Tibial artery (tissue), 4 donors: ENCODE measurements at regions not wholly inside any gene's neighbourhood (a gene's known extent, or its start where the extent isn't known, plus 50 kb on each side); places are given as distances from the start of the nearest gene placed in this dataset.

ENCODE experiments used
- DNase-seq, 2 donors: peaks; one replicate each; pipeline ENCODE4 v3.0.0-alpha.2; 2019
- H3K27ac ChIP-seq, 2 donors: fragments of 200-600 bp; sonication (generic) in 1 of 2; 1 replicate in 1 of 2; 2 replicates in 1 of 2; pipeline ENCODE4 v1.5.1; 2018 to 2019; ENCODE audit warnings: mild to moderate bottlenecking in 1 of 2
- H3K27me3 ChIP-seq, 2 donors: fragments of 200-600 bp; sonication (generic) in 1 of 2; one replicate each; pipeline versions ENCODE4 v1.5.1 to v1.6.0; 2016 to 2019
- H3K36me3 ChIP-seq, 3 donors: fragments of 200-600 bp; sonication (generic) in 2 of 3; one replicate each; pipeline ENCODE4 v1.5.1; 2016 to 2019; ENCODE audit warnings: mild to moderate bottlenecking in 2 of 3
- H3K4me1 ChIP-seq, 4 donors: fragments of 200-600 bp; sonication (generic) in 2 of 4; 1 replicate in 3 of 4; 2 replicates in 1 of 4; pipeline ENCODE4 v1.5.1; 2016 to 2019
- H3K4me3 ChIP-seq, 2 donors: fragments of 200-600 bp; sonication (generic) in 1 of 2; 1 replicate in 1 of 2; 2 replicates in 1 of 2; pipeline ENCODE4 v1.5.1; 2018 to 2019; ENCODE audit warnings: mild to moderate bottlenecking in 2 of 2
- H3K9me3 ChIP-seq, 3 donors: fragments of 200-600 bp; sonication (generic) in 1 of 3; one replicate each; pipeline ENCODE4 v1.5.1; 2016 to 2019
- CTCF ChIP-seq, 2 experiments: fragments of 200-600 bp in 1 of 2; fragments of 450-650 bp in 1 of 2; IDR thresholded peaks; one replicate each; pipeline ENCODE4 v1.5.1; 2017 to 2019; ENCODE audit warnings: antibody characterized with exemption in 2 of 2, mild to moderate bottlenecking in 1 of 2, moderate library complexity in 1 of 2
- intact Hi-C: fragments of 100-400 bp; cut with DNase I; formaldehyde crosslinking; loops from one replicate; pipeline ENCODE4 v1.15.0; 2023; ENCODE audit warnings: low total_unique reads

DNA sequence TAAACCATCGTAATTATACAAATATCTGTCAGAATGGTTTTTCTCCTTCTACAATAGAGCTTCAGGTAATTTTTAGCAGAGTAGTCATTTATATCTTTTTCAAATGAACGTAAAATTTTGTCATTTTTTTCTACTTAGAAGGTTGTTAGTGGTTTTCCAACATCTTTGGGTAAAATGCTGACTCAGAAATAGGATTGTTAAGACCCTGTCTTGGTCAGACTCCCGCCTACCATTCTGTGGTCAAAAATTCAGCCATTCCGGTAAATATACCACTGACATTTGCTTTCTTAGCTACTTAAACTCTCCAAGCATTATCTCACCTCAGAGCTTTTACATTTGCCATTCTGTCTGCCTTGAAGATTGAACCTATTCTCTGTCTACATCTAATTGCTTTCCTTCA is 154.1 kb upstream of the CDH19 start:
- DNase-seq: no peak
- Histone ChIP-seq H3K9me3 (no peaks in the 10 kb centered on the region), H3K4me1 (no peaks in the 10 kb centered on the region)

GRCh38 chr18:66754335-66754734 is 150.4 kb upstream of the CDH19 start:
- no peaks in the 10 kb centered on the region for H3K4me1 ChIP-seq
- H3K9me3 ChIP-seq: no peaks in the 10 kb centered on the region
- no peak for TF ChIP-seq CTCF (IDR thresholded peaks at IDR 0.05)
- H3K27ac ChIP-seq: no peak overlapping the region
- H3K27me3 ChIP-seq: no peaks in the 10 kb centered on the region
- no peak for DNase-seq
- H3K4me3 ChIP-seq: no peak overlapping the region
- no peaks in the 10 kb centered on the region for H3K36me3 ChIP-seq
- intact Hi-C loops: no loop called here

More for the DNA sequence above, 154.1 kb upstream of the CDH19 start:
- no peaks in the 10 kb centered on the region for H3K36me3 ChIP-seq
- no peak overlapping the region for H3K27ac ChIP-seq
- no peak overlapping the region for H3K4me3 ChIP-seq
- no peak for TF ChIP-seq CTCF (IDR thresholded peaks at IDR 0.05)
- intact Hi-C loops: no loop called here
- no peaks in the 10 kb centered on the region for H3K27me3 ChIP-seq

DNA sequence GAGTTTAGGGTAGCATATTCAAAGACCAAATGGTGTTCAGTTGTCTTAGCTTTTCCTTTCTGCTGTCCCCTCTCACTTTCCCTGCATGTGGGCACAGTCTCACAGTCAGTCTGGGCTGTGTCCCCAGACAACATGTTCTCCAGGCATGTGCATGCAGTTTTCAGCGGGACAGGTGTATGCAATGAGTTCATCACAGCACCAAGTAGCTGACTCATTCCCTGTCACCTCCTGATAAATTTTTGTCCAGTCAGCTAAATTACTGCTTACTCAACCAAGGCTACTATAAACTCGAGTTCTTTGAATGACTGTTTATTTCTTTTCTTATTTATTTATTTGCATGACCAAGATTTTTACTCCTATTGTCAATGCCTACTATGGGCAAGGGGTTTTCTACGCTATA is 148.8 kb upstream of the CDH19 start:
- H3K27me3 ChIP-seq: no peaks in the 10 kb centered on the region
- no peak overlapping the region for H3K27ac ChIP-seq
- no peaks in the 10 kb centered on the region for H3K9me3 ChIP-seq
- H3K36me3 ChIP-seq: no peaks in the 10 kb centered on the region
- intact Hi-C loops: no loop called here
- no peak overlapping the region for H3K4me3 ChIP-seq
- H3K4me1 ChIP-seq: no peaks in the 10 kb centered on the region
- no peak for DNase-seq
- TF ChIP-seq CTCF (IDR thresholded peaks at IDR 0.05): no peak

DNA sequence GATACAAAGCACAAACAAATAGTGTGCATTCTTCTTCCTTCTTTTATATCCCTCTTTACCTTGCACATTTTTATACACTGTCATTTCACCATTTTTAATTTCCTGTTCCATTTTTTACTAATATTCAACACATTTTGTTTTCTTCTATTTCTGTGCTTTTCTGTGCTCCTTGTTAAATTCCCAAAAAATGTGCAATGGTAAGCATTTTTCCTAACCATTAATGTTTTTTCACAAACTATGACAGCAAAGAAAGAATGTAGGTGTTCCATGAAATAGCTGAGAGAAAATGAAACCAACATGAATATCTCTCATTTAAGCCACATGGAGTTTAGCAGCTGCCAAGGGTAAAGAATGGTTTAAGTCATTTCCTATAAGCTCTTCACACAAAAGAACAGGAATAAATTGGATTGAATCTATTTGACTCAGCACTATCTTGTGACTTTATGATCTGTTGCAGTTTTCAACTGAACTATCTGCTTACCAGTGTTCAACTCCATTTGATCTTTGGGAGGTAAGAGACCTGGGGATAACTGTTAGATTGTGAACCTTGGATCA is 145.7 kb upstream of the CDH19 start:
- DNase-seq: no peak
- no peak overlapping the region for H3K27ac ChIP-seq
- H3K4me3 ChIP-seq: no peak overlapping the region
- no peak for TF ChIP-seq CTCF (IDR thresholded peaks at IDR 0.05)
- no peaks in the 10 kb centered on the region for H3K9me3 ChIP-seq
- no peaks in the 10 kb centered on the region for H3K27me3 ChIP-seq
- intact Hi-C loops: no loop called here
- H3K36me3 ChIP-seq: no peaks in the 10 kb centered on the region
- no peaks in the 10 kb centered on the region for H3K4me1 ChIP-seq

GRCh38 chr18:66749030-66749429 is 145.1 kb upstream of the CDH19 start:
- H3K9me3 ChIP-seq: no peaks in the 10 kb centered on the region
- no peak overlapping the region for H3K27ac ChIP-seq
- H3K27me3 ChIP-seq: no peaks in the 10 kb centered on the region
- no peak for TF ChIP-seq CTCF (IDR thresholded peaks at IDR 0.05)
- no peaks in the 10 kb centered on the region for H3K36me3 ChIP-seq
- no peak overlapping the region for H3K4me3 ChIP-seq
- DNase-seq: no peak
- intact Hi-C loops: no loop called here
- no peaks in the 10 kb centered on the region for H3K4me1 ChIP-seq

GRCh38 chr18:66742832-66743231 is 138.9 kb upstream of the CDH19 start:
- intact Hi-C loops: no loop called here
- H3K9me3 ChIP-seq: no peaks in the 10 kb centered on the region
- no peak for DNase-seq
- H3K4me1 ChIP-seq: no peaks in the 10 kb centered on the region
- H3K27ac ChIP-seq: no peak overlapping the region
- TF ChIP-seq CTCF (IDR thresholded peaks at IDR 0.05): no peak
- H3K36me3 ChIP-seq: no peaks in the 10 kb centered on the region
- no peak overlapping the region for H3K4me3 ChIP-seq
- no peaks in the 10 kb centered on the region for H3K27me3 ChIP-seq
